Stimulated activated CD4-positive, alpha-beta T cell treated with anti-CD3 and anti-CD28 coated beads, Interleukin-2, amount 100 ng/mL, for 48 hours (primary cell): ENCODE measurements at regions not wholly inside any gene's neighbourhood (a gene's known extent, or its start where the extent isn't known, plus 50 kb on each side); places are given as distances from the start of the nearest gene placed in this dataset.

Source experiments
- DNase-seq, 2 donors: peaks; one replicate each; pipeline ENCODE4 v3.0.0-alpha.2; 2020

DNA sequence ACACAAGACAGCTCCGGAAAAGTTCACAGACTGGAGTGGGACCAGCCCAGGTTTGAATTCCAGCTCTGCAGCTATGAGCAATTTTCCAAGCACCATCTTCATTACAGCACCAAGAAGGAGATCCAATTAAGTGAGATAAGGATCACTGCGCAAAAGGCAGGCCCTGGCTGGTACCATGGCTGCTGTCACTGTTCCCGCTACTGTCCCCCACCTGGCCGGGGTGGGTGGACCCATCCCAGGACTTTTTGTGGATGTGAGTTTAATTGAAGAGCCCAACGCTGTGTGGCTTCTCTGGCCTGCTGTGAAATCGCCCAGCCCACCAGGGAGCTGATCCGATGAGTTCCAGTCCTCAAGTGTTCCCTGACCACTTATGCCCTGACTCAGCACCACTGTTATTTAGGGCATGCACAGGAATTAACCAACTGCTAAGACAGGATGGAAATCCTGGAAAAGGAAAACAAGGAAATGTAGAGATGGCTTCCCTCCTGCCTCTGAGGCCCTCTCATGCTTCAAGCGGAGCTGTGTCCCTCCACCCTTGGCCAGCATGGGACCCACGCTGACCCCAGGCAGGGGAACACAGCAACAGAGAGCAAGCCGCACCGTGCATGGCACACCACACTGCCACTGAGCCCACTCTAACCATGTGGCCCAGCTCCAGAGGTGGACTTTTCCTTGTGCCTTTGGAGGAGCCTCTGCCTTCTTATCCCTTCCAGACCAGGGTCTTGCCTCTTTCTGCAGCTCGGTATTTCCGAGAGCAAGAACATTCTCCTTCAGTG lies 150.0 kb upstream of the CST7 start:
- no peak for DNase-seq

DNA sequence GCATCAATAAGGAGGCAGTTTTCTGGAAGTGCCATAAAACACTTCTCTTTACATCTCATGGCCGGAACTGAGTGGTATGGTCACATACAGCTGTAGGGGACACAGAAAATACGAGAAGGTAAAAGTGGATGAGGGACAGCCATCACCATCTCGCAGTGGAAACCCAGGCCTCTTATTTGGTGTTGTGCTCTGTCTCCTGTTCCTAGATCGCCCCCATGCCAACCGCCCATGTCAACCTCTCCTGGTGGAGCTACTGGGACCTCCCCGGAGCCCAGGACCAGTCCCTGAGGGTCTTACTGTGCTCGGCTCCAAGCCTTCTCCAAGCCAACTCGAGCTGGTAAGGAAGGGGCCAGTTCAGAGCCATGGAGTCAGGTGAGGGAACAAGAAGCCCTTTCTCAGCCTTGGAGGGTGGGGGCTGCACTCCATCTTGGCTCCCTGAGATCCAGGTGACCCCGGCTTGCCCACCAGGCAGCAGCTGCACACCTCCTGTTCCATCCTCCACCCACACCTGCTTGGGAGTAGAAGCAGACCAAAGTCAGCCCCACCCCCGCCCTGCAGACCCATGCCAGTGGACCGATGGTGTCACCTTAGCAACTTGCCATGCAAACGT lies 149.0 kb upstream of the CST7 start:
- DNase-seq = no peak

DNA sequence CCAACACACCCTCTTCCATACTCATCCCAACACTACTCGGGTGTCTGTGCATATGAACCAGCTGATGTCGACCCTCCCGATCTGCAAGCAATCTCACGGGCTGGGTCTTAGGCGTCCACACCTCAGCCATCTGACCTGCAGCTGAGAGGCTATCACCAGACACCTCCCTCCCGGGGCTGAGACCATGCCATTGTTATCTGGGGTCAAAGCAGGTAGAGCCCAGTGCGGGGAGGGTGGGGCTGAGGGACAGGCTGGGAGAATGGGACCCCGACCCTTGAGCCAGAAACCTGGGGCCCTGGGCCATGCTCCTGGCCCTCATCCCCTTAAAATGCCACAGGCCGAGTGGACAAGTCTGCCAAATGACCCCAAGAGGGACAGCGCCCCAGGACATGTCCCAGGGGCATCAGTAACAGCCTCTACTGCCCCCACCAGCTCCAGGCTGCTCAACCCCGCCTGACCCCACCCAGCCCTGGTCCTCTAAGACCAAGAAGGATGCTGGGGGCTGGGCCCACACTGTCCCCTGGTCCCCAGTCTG lies 146.7 kb upstream of the CST7 start:
- no peak for DNase-seq

DNA sequence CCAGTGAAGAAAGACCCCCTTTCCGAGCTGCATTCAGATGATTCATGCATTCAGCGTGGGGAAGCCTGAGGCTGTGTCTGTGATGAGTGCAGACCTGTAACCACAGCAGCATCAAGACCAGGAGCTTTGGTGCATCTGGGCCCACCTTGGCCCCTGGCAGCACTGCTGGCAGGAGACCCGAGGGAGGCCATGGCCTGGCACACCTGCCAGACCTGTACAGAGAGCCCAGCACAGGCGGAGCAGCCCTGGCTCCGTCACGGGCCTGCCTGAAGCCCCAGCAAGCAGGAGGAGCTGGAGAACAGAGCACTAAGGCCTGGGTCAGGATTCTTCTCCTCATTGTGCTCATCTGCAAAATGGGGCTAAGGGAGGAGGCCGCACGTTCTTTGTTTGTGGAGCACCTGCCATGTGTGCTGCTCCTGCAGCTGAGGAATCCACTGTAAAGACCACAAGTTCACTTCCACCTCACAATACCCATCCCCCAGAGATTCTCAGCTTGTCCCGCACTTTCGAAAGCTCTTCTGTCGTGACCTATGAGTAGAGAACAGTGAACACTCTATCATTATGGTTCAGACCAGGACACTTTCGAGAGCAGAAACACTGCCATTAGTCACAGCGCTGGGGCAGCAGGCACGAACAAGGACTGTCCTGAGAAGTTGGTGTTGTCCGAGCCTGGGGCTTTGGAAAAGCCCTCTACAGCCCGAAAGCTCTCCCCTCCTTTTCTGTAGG lies 144.4 kb upstream of the CST7 start:
- no peak for DNase-seq

DNA sequence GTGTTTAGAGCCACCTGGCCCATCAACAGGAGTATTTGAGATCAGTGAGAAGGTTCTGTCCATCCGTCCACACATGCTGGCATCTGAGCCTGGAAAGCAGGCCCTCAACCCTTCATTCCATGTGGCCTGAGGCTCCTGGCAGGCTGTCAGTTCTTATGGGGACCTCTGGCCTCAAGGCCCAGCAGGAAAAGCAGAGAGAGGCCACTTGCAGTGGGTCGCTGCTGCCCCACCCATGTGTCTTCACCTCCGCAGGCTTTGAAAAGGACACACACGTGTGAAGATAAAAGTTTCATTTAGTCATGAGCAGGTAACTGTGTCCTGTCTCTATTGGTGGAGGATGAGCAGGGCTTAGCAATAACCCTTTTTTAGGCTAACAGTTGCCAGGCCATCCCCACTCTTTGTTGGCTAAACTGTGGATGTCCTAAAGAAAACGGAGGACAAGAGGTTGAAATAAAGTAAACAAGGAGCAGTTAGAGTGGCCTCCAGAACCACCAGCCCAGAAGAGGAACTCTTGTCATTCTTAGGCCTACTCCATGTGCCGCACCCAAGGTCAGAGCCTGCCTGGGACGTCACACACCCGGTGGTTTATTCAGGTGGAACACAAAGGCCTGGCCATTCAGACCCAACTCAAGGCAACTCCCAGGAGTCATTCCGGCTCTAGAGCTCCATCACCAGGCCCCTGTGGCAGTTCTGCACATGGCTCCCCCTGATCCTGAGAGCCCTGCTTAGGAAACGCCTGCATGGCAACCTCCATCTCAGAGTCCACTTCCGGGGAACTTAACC lies 143.4 kb upstream of the CST7 start:
- no peak for DNase-seq

DNA sequence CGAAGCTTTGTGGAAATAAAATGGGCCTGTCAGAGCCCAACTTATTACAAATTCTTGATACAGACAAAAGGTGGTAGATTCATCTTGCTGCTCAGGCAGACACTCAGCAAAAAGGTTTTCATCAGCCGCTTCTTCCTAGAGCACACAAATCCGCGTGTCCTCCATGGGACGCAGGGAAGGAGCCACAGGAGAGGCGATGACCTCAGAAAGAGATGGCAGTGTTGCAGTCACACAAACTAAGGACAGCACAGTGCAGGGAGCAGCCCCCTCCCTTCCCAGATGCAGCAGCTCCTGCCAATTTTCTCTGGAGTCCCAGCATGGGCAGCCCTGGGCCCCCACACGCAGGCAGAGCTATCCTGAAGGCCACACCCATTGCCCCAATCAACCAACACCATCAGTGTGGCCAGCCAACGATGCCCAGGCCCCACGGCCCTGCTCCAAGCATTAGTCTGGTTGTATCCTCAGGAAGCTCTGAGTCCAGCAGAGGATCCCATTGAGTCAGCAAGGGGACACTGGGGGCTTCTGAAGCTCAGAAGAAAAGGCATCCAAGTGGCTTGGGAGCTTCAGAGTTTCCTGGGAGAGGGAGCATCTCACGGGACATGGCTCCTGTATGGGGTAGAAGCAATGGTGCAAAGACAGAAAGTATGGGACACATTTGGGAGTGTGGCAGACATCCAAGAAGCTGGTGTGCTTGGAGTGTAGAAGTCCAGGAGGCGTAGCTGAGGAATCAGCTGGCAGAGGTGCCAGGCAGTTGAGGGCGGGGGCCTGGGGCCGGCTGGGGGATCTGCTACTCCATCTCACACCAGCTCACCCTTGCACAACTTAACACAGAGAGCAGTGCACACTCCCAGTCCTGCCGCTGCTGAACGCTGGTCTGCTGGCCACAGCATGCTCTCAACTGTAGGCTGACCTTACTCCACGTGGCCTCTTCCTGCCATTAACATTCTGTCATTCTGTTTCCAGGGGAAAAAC lies 142.1 kb upstream of the CST7 start:
- DNase-seq = no peak

DNA sequence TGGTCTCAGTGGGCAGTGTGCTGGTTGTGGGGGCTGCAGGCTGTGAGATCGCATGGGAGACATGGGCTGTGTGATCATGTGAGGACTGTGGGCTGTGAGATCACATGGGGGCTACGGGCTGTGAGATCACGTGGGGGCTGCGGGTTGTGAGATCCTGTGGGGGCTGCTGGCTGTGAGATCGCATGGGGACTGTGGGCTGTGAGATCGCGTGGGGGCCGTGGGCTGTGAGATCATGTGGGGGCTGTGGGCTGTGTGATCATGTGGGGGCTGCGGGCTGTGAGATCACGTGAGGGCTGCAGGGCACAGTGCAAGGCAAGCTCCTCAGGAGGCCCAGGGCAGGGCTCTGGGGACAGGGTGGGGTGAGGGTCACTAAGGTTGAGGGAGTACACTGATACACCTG lies 140.5 kb upstream of the CST7 start:
- no peak for DNase-seq

DNA sequence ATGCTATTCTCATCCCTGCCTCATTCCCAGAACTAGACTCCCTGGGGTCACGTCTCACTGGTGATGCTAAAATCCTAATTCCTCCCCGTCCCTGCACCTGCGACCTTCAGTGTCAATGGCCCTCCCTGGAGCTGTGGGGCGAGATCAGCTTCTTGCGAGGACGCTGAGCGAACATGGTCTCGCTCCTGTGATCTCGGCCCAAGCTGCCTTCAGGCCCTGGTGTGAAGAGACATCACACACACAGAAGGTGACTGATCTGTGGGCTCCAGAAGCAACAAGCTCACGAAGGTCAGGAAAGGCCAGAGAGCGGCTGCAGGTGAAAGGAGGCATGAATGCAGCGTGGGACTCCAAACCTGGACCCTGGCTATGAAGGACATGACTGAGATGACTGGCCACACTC lies 139.5 kb upstream of the CST7 start:
- DNase-seq = no peak

DNA sequence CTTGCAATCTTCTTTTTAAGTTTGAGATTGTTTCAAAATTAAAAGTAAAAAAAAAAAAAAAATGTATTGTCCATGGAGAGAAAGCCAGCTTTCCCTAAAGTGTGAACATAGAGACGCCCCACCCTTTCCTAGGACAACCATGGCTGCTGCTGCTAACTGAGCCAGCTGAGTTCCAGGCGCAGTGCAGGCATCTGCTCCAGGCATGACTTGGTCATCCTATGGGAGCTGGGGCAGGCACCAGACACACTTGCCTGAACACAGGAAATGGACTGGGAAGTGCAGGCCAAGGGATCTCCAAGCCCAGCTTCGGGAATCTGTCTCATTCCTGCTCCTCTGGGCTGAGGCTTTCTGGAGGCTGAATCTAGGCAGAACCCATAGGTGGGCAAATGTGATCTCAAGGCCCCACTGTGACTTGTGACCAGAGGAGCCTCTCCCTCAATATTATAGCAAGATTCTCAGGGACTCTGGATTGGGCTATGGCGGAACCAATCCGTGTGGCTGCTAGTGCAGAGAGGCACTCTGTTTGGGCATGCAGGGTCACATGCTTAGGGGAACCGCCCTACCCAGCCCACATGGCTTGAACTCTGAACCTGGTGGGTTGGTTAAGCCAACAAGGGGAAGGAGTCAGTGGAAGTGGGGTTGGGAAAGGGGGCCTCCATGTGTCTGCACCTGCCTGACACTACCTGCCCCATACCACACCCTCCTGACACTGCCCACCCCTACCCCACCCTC lies 138.2 kb upstream of the CST7 start:
- DNase-seq = no peak

DNA sequence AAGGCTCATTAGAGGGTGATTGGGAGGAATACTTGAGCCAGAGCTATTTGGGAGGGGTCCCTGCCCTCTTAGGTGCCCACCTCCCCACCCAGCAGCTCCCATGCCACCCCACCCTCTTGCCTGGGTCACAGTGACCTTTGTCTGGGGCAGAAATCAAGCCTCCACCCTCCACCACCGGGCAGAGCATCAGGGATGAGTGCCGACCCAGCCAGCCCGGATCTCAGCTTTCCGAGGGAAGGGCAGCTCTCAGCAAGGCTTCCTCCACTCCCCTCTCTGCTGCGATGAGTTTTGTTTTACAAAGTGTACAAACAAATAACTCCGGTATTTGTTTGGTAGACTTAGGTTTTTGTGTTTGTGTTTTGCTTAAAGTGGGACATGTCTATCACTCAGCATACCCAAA lies 136.7 kb upstream of the CST7 start:
- DNase-seq = no peak

DNA sequence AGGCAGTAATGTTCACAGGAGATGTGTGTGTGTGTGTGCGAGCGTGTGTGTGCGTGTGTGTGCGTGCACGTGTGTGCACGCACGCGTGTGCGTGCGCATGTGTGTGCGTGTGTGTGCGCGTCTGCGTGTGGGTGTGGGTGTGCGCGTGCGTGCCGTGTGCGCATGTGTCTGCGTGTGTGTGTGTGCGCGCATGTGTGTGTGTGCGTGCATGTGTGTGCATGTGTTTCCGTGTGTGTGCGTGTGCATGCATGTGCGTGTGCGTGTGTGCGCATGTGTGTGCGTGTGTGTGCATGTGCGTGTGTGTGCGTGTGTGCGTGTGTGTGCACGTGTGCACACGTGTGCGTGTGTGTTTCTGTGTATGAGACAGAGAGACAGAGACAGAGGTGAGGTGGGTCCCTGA lies 136.0 kb upstream of the CST7 start:
- DNase-seq = no peak

DNA sequence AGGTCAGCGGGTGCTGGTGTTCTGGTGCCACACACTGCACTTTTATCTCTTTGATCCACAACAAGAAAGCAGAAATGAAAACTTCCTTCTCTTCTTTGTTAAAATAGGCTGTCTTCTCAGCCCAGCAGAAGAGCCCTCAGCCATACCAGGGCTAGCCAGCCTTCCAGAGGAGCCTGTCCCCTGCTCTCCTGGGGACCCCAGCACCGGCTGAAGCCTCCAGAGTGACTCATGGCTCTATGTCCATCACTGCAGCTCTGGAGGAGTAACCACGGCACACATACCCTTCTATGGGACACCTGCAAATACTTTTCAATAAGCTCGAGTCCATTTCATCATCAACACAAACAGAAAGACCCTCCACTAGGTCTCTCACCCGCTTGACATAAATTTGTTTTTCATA lies 135.6 kb upstream of the CST7 start:
- DNase-seq = no peak

DNA sequence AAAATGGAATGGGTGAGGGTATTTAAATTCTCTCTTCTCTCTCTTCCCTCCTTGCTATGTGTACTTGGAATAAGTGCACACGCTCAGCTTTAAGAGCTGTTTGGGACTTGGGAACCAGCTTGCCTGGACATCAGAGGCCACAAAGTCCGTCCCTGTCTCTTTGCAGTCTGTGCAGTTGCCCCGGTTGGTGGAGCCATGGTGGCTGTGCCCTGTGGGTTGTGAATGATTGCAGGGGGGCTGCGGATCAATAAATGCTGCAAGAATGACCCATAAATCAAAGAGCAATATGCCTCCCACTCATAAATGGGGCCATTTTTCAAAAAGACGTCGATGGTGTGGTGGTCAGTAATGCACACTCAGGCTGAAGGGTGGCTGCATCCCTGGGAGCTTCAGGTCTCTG lies 135.1 kb upstream of the CST7 start:
- no peak for DNase-seq

DNA sequence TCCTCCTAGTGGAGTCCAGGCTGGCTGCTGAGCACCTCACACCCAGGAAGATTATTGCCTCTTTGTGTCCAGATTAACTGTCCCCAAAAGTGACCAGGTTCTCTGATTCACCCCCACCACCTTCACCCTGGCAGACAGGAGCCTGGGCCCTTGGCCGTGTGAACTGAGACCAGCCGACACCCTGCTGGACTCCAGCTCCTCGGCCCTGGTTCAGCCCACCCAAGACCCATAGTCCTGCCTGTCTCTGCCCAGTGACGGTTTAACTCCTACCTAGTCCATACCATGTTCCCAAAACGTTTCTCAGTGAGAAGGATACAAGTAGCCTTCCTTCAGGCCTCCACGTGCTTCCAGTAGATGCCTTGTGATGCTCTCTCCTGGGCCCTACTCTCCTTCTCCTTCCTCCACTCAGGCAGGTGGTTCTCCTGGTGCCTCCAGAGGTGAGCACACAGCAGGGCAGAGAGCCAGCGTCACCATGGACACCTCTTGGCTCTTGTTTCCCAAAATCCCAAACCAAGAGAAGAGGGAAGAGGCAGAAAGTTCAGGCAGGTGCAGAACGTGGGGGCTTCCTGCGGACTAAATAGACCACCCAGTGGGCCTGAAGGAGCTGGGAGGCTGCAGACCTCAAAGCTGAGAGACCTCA lies 134.4 kb upstream of the CST7 start:
- DNase-seq = no peak

DNA sequence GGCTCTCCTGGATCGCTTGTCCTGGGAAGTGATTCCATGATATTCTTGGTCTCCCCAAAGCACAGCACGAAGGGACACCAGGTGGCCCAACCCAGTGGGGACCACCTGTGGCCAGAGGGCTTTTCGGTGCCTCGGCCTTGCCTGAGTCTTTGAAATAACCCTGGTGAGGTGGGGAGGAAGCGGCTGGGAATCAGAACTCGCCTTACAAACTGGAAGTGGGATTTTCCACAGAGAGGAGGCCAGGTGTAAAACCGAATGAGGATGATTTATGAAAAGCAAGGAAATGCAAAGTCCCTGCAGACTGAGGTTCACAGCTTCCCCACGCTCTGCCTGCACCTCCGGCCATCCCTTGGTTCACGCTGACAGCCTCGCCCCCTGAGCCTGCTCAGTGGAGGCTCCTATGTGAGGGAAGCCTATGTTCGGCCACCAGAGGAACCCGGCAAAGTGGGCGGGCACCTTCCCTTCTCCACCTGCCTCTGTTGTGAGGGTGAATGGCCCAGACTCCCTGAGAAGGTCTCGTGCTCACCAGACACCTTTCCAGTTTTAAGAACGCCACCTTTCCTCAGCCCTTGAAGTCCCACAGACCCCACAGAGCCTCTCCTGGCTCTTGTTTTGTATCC lies 133.8 kb upstream of the CST7 start:
- DNase-seq = no peak

DNA sequence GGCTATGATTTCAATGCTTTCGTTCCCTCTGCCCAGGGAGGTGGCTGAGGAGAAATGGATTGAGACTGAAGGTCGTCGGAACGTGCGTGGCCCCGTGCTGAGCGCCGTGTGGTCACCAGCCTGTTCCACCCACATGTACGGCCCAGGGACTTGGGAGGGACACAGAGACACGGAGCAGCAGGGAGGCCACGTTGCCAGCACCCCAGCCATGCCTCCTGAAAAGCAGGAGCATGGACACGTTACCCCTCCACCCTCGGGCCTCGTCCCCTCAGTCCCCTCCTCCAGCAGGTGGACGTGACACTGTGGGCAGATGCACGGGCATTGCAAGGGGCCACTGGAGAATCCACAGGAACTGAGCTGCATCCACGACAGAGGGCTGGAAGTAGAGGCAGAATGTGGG lies 133.1 kb upstream of the CST7 start:
- DNase-seq = no peak

DNA sequence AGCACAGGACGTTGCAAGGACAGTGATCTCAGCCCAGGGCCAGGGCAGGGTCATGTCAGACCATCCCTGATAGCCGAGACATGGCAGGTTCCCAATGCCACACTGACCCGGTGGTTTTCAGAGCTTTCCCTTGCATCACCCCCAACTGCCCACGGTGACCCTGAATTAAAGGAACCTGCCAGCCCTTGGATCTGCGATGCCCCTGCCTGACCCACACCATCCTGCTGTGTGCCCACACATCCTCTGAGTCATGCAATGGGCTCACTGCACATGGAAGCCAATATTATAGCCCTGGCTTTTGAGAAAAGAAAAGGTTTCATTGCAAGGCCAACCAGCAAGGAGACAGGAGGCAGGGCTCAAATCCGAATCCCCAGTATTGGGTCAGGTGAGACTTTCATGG lies 132.6 kb upstream of the CST7 start:
- no peak for DNase-seq

DNA sequence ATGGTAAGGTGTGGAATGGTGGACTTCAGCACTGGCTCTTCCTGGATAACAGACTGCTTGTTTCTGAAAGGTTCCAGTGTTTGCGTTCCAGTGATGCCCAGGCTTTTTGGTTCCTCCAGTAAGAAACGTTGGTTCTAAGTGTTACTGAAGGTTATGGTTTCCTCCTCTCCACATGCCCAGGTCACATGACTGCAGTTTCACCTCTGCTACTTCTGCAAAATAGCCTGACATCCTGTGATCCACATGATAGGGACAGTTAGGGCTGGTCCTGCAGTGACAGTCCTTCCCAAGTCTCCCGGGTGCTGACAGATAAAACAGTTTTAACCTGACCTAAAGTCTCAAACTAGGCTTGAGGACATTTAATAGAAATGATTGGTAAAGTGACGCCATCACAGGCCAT lies 132.2 kb upstream of the CST7 start:
- no peak for DNase-seq

DNA sequence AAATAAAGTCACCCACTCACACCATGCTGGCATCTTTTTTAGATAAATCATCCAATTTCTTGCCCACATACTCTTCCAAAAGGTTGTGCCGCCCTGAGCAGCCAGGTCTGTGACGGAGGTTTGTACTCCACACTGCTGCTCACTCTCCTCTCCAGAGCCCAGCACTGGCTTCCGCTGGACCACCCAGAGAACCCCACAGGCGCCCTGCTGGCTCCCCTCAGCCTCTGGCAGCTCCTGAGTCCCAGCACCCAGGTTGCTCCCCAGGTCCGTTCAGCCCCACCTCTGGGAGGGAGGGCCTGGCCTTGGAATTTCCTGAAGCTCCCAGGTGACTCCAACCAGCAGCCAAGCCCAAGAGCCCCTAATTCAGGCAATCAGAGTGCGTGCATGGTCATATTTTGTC lies 131.7 kb upstream of the CST7 start:
- DNase-seq = no peak

DNA sequence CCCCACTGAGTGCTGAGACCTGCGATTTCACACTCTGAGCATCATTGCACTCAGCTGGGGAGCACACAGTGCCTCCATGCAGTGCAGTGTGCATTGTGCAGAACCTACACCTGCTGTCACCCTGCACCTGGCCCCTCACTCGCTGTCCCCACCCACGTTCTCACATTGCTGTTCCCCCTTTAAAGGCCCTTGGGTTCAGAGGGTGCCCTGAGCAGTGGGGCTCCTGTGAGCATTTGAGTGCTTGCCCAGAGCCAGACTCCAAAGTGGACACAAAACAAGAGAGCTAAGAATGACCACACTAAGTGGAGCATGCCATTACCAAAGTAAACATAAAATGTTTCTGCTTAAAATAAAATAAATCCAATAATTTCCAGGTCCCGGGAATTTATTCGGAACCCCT lies 131.0 kb upstream of the CST7 start:
- DNase-seq = no peak
